Activated CD8-positive, alpha-beta memory T cell treated with anti-CD3 and anti-CD28 coated beads, Interleukin-2, amount 50 U/mL, for 1 hour (primary cell): ENCODE measurements at regions not wholly inside any gene's neighbourhood (a gene's known extent, or its start where the extent isn't known, plus 50 kb on each side); places are given as distances from the start of the nearest gene placed in this dataset.

ENCODE experiments used
- DNase-seq: peaks from one replicate; pipeline ENCODE4 v3.0.0-alpha.2; 2020; ENCODE audit errors: extremely low read depth

GRCh38 chr3:8254489-8254888, 247.1 kb upstream of the LMCD1 start:
- DNase-seq, result no peak

- DNase-seq, result no peak
Observed at GRCh38 chr3:8255725-8256124, 245.9 kb upstream of the LMCD1 start.

GRCh38 chr3:8256441-8257071, 245.1 kb upstream of the LMCD1 start:
- DNase-seq, result no peak

- DNase-seq, result no peak
Observed at GRCh38 chr3:8261018-8261417, 240.6 kb upstream of the LMCD1 start.

- no peak for DNase-seq
Observed at GRCh38 chr3:8266730-8267131, 234.9 kb upstream of the LMCD1 start.

GRCh38 chr3:8273479-8273878, 228.1 kb upstream of the LMCD1 start:
- no peak for DNase-seq

- DNase-seq, result no peak
Observed at GRCh38 chr3:8276056-8276455, 225.6 kb upstream of the LMCD1 start.

GRCh38 chr3:8276506-8276905, 225.1 kb upstream of the LMCD1 start:
- no peak for DNase-seq

- no peak for DNase-seq
Observed at GRCh38 chr3:8278448-8278847, 223.2 kb upstream of the LMCD1 start.

GRCh38 chr3:8279476-8279875, 222.1 kb upstream of the LMCD1 start:
- no peak for DNase-seq

GRCh38 chr3:8279886-8280550, 221.6 kb upstream of the LMCD1 start:
- DNase-seq, result no peak

- DNase-seq, result no peak
Observed at GRCh38 chr3:8282541-8283165, 219.0 kb upstream of the LMCD1 start.

- no peak for DNase-seq
Observed at GRCh38 chr3:8283193-8283592, 218.4 kb upstream of the LMCD1 start.

- no peak for DNase-seq
Observed at GRCh38 chr3:8286086-8286485, 215.5 kb upstream of the LMCD1 start.

- no peak for DNase-seq
Observed at GRCh38 chr3:8286749-8287148, 214.9 kb upstream of the LMCD1 start.

- no peak for DNase-seq
Observed at GRCh38 chr3:8290611-8291010, 211.0 kb upstream of the LMCD1 start.

GRCh38 chr3:8296461-8296860, 205.2 kb upstream of the LMCD1 start:
- DNase-seq, result no peak

GRCh38 chr3:8298021-8298954, 203.3 kb upstream of the LMCD1 start:
- DNase-seq, result no peak

- no peak for DNase-seq
Observed at GRCh38 chr3:8301977-8302735, 199.5 kb upstream of the LMCD1 start.

GRCh38 chr3:8303466-8303865, 198.2 kb upstream of the LMCD1 start:
- no peak for DNase-seq

GRCh38 chr3:8305371-8305770, 196.3 kb upstream of the LMCD1 start:
- no peak for DNase-seq
